Transverse colon (tissue), 4 donors: ENCODE measurements at regions not wholly inside any gene's neighbourhood (a gene's known extent, or its start where the extent isn't known, plus 50 kb on each side); places are given as distances from the start of the nearest gene placed in this dataset.

ENCODE experiments used
- DNase-seq: peaks from one replicate; pipeline ENCODE4 v3.0.0-alpha.2; 2019
- H3K27ac ChIP-seq, 4 donors: fragments of 200-600 bp; sonication (generic); 2 replicates each; pipeline ENCODE4 v1.5.1; 2016 to 2018; ENCODE audit warnings: inconsistent platforms in 4 of 4
- H3K27me3 ChIP-seq: fragments of 200-600 bp; sonication (generic); 2 replicates; pipeline ENCODE4 v1.5.1; 2017; ENCODE audit warnings: inconsistent platforms
- H3K36me3 ChIP-seq, 4 donors: fragments of 200-600 bp; sonication (generic); 2 replicates each; pipeline ENCODE4 v1.5.1; 2017 to 2019; ENCODE audit warnings: inconsistent platforms in 4 of 4
- H3K4me1 ChIP-seq, 4 donors: fragments of 200-600 bp; sonication (generic); 2 replicates each; pipeline ENCODE4 v1.5.1; 2017 to 2020; ENCODE audit warnings: inconsistent platforms in 4 of 4
- H3K4me3 ChIP-seq, 4 donors: fragments of 200-600 bp; sonication (generic); 1 replicate in 1 of 4; 2 replicates in 3 of 4; pipeline versions ENCODE4 v1.5.1 to v1.6.1; 2017 to 2019; ENCODE audit warnings: inconsistent platforms in 4 of 4
- H3K9me3 ChIP-seq, 2 donors: fragments of 200-600 bp; sonication (generic); 2 replicates each; pipeline ENCODE4 v1.5.1; 2017 to 2019; ENCODE audit warnings: inconsistent platforms in 2 of 2
- EP300 ChIP-seq: sonication (generic); formaldehyde crosslinking; IDR thresholded peaks from one replicate; pipeline ENCODE4 v1.6.1; 2017; ENCODE audit warnings: antibody characterized with exemption, low read depth
- POLR2A ChIP-seq: fragments of 450-650 bp; IDR thresholded peaks from one replicate; pipeline ENCODE4 v1.6.1; 2016; ENCODE audit warnings: antibody characterized with exemption, mild to moderate bottlenecking, moderate library complexity
- POLR2AphosphoS5 ChIP-seq, 3 donors: sonication (generic); formaldehyde crosslinking; IDR thresholded peaks; one replicate each; pipeline ENCODE4 v1.6.1; 2016; ENCODE audit warnings: antibody characterized with exemption in 3 of 3
- WGBS, 2 donors: methylation state at CpG; one replicate each; pipeline ENCODE4 v1.1.5; 2018; ENCODE audit warnings: low coverage in 1 of 2; 5-methylcytosine and 5-hydroxymethylcytosine counted together
- in situ Hi-C, 4 donors: fragments of 200-750 bp; cut with MboI; loops; one replicate each; pipeline versions ENCODE4 v1.15.0 to v1.15.1; 2017; ENCODE audit warnings: low sequenced_read_pairs in 3 of 4, low pct_ligation_motif_present in 1 of 4, low pct_unique_long_range_greater_than_20kb in 1 of 4
- intact Hi-C: fragments of 100-400 bp; cut with DNase I; formaldehyde crosslinking; loops from one replicate; pipeline ENCODE4 v1.15.1; 2023; ENCODE audit warnings: low total_unique reads
- TF ChIP-seq, protein P1 (sequence below), 5 experiments: fragments of 200-600 bp in 3 of 5; fragments of 450-650 bp in 2 of 5; sonication (generic) in 3 of 5; IDR thresholded peaks; 1 replicate in 2 of 5; 2 replicates in 3 of 5; pipeline ENCODE4 v1.5.1; 2016 to 2017; ENCODE audit warnings: antibody characterized with exemption in 5 of 5, inconsistent platforms in 3 of 5, mild to moderate bottlenecking in 2 of 5, moderate library complexity in 1 of 5

DNA sequence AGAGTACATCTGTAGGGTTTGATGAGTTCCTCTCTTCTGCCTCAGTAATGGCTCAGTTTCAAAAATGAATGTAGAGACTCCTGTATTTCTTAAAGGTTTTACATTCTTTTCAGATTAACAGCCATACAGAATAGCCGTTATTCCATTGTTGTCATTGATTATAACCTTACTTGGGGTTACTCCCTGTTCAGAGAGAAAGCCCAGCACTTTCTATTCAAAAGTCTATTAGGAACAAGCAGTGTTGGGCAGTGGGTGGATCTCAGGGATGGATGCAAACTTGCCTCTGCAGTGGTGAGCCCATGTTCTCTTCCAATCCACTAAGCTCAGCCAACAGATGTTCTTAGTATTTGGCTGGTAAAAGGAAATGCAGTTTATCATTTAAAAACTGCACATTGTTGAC is 342.6 kb upstream of the E2F7 start:
- H3K27ac ChIP-seq, result no peak overlapping the region
- in situ Hi-C loops, result no loop called here
- DNase-seq, result no peak
- H3K27me3 ChIP-seq, result no peaks in the 10 kb centered on the region
- H3K4me1 ChIP-seq, result no peaks in the 10 kb centered on the region
- no peak overlapping the region for H3K4me3 ChIP-seq
- TF ChIP-seq, protein P1, sequence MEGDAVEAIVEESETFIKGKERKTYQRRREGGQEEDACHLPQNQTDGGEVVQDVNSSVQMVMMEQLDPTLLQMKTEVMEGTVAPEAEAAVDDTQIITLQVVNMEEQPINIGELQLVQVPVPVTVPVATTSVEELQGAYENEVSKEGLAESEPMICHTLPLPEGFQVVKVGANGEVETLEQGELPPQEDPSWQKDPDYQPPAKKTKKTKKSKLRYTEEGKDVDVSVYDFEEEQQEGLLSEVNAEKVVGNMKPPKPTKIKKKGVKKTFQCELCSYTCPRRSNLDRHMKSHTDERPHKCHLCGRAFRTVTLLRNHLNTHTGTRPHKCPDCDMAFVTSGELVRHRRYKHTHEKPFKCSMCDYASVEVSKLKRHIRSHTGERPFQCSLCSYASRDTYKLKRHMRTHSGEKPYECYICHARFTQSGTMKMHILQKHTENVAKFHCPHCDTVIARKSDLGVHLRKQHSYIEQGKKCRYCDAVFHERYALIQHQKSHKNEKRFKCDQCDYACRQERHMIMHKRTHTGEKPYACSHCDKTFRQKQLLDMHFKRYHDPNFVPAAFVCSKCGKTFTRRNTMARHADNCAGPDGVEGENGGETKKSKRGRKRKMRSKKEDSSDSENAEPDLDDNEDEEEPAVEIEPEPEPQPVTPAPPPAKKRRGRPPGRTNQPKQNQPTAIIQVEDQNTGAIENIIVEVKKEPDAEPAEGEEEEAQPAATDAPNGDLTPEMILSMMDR (IDR thresholded peaks at IDR 0.05), result no peak
- TF ChIP-seq EP300 (no peak), POLR2AphosphoS5 (IDR thresholded peaks at IDR 0.05) (no peak), POLR2A (no peak)
- WGBS, 2 donors, result 73 to 75% methylated on average over 1 of the region's 1 CpG
- intact Hi-C loops, result no loop called here
- no peaks in the 10 kb centered on the region for H3K9me3 ChIP-seq
- no peaks in the 10 kb centered on the region for H3K36me3 ChIP-seq

DNA sequence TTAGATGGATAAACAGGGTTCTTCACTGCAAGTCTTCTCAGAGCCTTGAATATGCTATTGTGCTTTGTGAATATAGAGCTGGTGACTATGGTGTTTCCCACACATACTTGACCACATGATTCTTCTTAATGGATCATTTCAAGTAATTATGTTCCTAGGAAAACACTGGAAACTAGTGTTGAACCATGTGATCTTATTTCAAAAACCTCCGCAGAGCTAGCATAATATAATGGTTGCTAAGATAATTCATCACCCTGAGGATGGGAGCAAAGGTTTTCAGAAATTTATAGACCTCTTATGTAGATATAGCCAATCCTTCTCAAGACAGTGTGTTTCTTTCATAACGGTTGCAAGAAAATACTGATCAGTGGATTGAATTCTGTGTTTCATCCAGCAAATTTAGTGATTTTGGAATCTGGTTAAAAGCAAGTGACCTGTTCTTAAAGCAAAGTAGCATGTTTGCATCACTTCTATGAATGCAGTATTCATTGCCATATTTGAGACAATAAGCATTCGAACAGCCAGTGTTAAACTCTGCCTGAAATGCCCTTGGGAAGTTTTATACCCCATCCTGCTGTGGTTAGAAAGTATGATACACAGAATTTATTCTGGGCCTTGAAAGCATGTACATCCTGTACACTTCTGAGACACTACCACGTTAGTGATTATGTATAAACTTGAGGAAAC is 341.0 kb upstream of the E2F7 start:
- in situ Hi-C loops, result no loop called here
- WGBS, 2 donors, result 77 to 87% methylated on average over 4 of the region's 4 CpGs
- DNase-seq, result no peak

DNA sequence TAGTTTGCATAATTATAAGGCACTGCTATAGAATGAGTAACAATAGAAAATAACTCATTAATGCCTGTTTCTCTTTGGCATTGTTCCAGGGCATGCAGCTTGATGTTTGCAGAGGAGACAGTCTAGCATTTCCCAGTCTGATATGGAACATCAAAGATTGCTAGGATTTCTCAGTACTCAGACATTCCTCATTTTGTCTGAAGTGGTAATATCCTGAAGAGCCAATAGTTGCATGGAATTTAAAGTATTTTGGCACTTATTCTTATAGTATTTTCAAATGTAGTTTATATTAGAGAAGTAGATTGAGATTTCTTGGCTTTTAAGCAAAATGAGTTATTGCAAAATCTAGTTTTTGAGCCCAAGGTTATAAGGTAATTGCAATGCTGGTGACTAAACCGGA is 337.3 kb upstream of the E2F7 start:
- H3K36me3 ChIP-seq, result no peaks in the 10 kb centered on the region
- no peak overlapping the region for H3K27ac ChIP-seq
- TF ChIP-seq POLR2AphosphoS5 (IDR thresholded peaks at IDR 0.05) (no peak), EP300 (no peak), POLR2A (no peak)
- TF ChIP-seq, protein P1 (IDR thresholded peaks at IDR 0.05), result no peak
- H3K9me3 ChIP-seq, result no peaks in the 10 kb centered on the region
- intact Hi-C loops (no loop called here), in situ Hi-C loops (no loop called here)
- H3K4me3 ChIP-seq, result no peak overlapping the region
- 67 to 77% methylated on average over 1 of the region's 1 CpG for WGBS, 2 donors
- no peak for DNase-seq
- H3K4me1 ChIP-seq, result no peaks in the 10 kb centered on the region
- no peaks in the 10 kb centered on the region for H3K27me3 ChIP-seq

More for the DNA sequence above, 341.0 kb upstream of the E2F7 start:
- Histone ChIP-seq H3K9me3 (no peaks in the 10 kb centered on the region), H3K27ac (no peak overlapping the region), H3K27me3 (no peaks in the 10 kb centered on the region), H3K4me1 (no peaks in the 10 kb centered on the region), H3K4me3 (no peak overlapping the region), H3K36me3 (no peaks in the 10 kb centered on the region)
- intact Hi-C loops, result no loop called here
- TF ChIP-seq POLR2A (no peak), EP300 (no peak), POLR2AphosphoS5 (IDR thresholded peaks at IDR 0.05) (no peak)
- TF ChIP-seq, protein P1 (IDR thresholded peaks at IDR 0.05), result no peak

DNA sequence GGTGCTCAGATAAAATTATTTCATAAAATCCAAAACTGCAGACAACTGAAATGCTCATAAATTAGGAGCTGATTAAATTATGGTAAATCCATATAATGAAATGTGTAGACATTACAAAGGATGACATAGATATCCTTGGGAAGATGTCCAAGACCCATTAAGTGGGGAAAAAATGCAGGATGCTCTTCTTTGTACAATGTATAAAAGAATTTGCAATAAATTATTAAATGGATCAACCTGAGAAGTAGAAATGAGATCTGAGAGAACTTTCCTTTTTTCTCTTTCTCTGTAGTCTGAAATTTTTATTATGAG is 336.4 kb upstream of the E2F7 start:
- no peak for DNase-seq
- Histone ChIP-seq H3K27me3 (no peaks in the 10 kb centered on the region), H3K4me3 (no peak overlapping the region), H3K4me1 (no peaks in the 10 kb centered on the region), H3K36me3 (no peaks in the 10 kb centered on the region), H3K27ac (no peak overlapping the region), H3K9me3 (no peaks in the 10 kb centered on the region)
- TF ChIP-seq EP300 (no peak), POLR2A (no peak), POLR2AphosphoS5 (IDR thresholded peaks at IDR 0.05) (no peak)
- TF ChIP-seq, protein P1 (IDR thresholded peaks at IDR 0.05), result no peak
- in situ Hi-C loops (no loop called here), intact Hi-C loops (no loop called here)
